Caco-2 (cell line): ENCODE measurements at regions not wholly inside any gene's neighbourhood (a gene's known extent, or its start where the extent isn't known, plus 50 kb on each side); places are given as distances from the start of the nearest gene placed in this dataset.

Source experiments
- BruUV-seq: library from RNA; stranded (reverse); fragments of 400-500 nt; replicated peaks from 2 replicates; lab custom pipeline; 2021; lab: Mats Ljungman, UMichigan
- CTCF ChIA-PET: fragments of 300-600 bp; sonication (Branson Sonifier 250); formaldehyde crosslinking; loops from one replicate; lab custom pipeline; 2022; ENCODE audit warnings: antibody characterized with exemption; lab: Charles Lee
- POLR2A ChIA-PET: fragments of 300-600 bp; sonication (Branson Sonifier 250); formaldehyde crosslinking; loops from one replicate; lab custom pipeline; 2022; ENCODE audit warnings: antibody characterized with exemption; lab: Charles Lee
- DNase-seq, 2 experiments: peaks; one replicate each; pipeline versions ENCODE4 v3.0.0 to v3.0.0-alpha.2; 2020 to 2022
- H3K27me3 ChIP-seq: replicated peaks from 2 replicates; pipeline ENCODE4 v1.6.0; 2011; ENCODE audit warnings: low read length; ENCODE audit not compliant: control insufficient read depth, insufficient read depth
- H3K36me3 ChIP-seq: 2 replicates; pipeline ENCODE4 v1.5.1; 2011; ENCODE audit warnings: low read length; ENCODE audit not compliant: control insufficient read depth, insufficient read depth
- H3K4me1 ChIP-seq: fragments of 250-450 bp; sonication (Bioruptor Pico); 2 replicates; pipeline ENCODE4 v1.5.1; 2020; ENCODE audit warnings: mild to moderate bottlenecking
- H3K4me3 ChIP-seq: 2 replicates; pipeline ENCODE4 v1.5.1; 2011; ENCODE audit warnings: low read depth, mild to moderate bottlenecking, control low read depth, low read length
- H3K9me3 ChIP-seq: fragments of 250-450 bp; sonication (Bioruptor Pico); 2 replicates; pipeline ENCODE4 v1.5.1; 2020; ENCODE audit warnings: mild to moderate bottlenecking, moderate library complexity
- H3K27ac Mint-ChIP-seq: one replicate; pipeline ENCODE4 v1.8.0; 2022; ENCODE audit warnings: mixed read lengths; ENCODE audit not compliant: unreplicated experiment
- H3K27me3 Mint-ChIP-seq: one replicate; pipeline ENCODE4 v1.8.0; 2022; ENCODE audit warnings: mixed read lengths; ENCODE audit not compliant: insufficient read depth, unreplicated experiment
- H3K36me3 Mint-ChIP-seq: one replicate; pipeline ENCODE4 v1.8.0; 2022; ENCODE audit warnings: mild to moderate bottlenecking, mixed read lengths; ENCODE audit not compliant: insufficient read depth, unreplicated experiment
- H3K4me1 Mint-ChIP-seq: one replicate; pipeline ENCODE4 v1.8.0; 2022; ENCODE audit warnings: low read depth, mixed read lengths; ENCODE audit not compliant: unreplicated experiment
- H3K4me3 Mint-ChIP-seq: one replicate; pipeline ENCODE4 v1.8.0; 2022; ENCODE audit warnings: mild to moderate bottlenecking, moderate library complexity, mixed read lengths; ENCODE audit not compliant: unreplicated experiment
- H3K9me3 Mint-ChIP-seq: one replicate; pipeline ENCODE4 v1.8.0; 2022; ENCODE audit warnings: mixed read lengths; ENCODE audit not compliant: unreplicated experiment
- CTCF ChIP-seq, 2 experiments: fragments of 200-600 bp in 1 of 2; IDR thresholded peaks; 1 replicate in 1 of 2; 2 replicates in 1 of 2; pipeline versions ENCODE4 v1.5.1 to v1.8.0; 2011 to 2022; ENCODE audit warnings: antibody characterized with exemption in 1 of 2, control low read depth in 1 of 2, inconsistent platforms in 1 of 2, low read depth in 1 of 2, low read length in 1 of 2, mild to moderate bottlenecking in 1 of 2, moderate library complexity in 1 of 2; ENCODE audit not compliant: insufficient read depth in 1 of 2, severe bottlenecking in 1 of 2, unreplicated experiment in 1 of 2
- intact Hi-C: fragments of 100-400 bp; cut with micrococcal nuclease; formaldehyde crosslinking; loops from one replicate; pipeline ENCODE4 v1.10.0; 2022; ENCODE audit not compliant: unreplicated experiment

- intact Hi-C loops: no loop called here
- no peaks in the 10 kb centered on the region for H3K4me1 Mint-ChIP-seq
- POLR2A ChIA-PET: no interaction called here
Measured at GRCh38 chr18:76131738-76132137, 363.3 kb downstream of the ZNF516 start.

GRCh38 chr18:76130845-76131244 is 364.2 kb downstream of the ZNF516 start:
- Mint-ChIP-seq H3K36me3 (no peaks in the 10 kb centered on the region), H3K27ac (no peak overlapping the region), H3K27me3 (peaks cover 4% of the 10 kb centered on the region), H3K4me1 (no peaks in the 10 kb centered on the region), H3K9me3 (no peaks in the 10 kb centered on the region), H3K4me3 (no peak overlapping the region)
- no peak overlapping the region for H3K4me3 ChIP-seq
- H3K36me3 ChIP-seq: no peaks in the 10 kb centered on the region
- ChIA-PET POLR2A (no interaction called here), CTCF (no interaction called here)
- no peaks in the 10 kb centered on the region for H3K4me1 ChIP-seq
- TF ChIP-seq CTCF (IDR thresholded peaks at IDR 0.05; ENCODE audit: insufficient read depth in 1 of 2, low read depth in 1 of 2, low read length in 1 of 2, severe bottlenecking in 1 of 2, unreplicated experiment in 1 of 2): no peak
- H3K9me3 ChIP-seq: no peaks in the 10 kb centered on the region
- intact Hi-C loops: no loop called here
- BruUV-seq: no TSS peak
- DNase-seq: no peak
- no peaks in the 10 kb centered on the region for H3K27me3 ChIP-seq

More at GRCh38 chr18:76131738-76132137, 363.3 kb downstream of the ZNF516 start:
- H3K9me3 Mint-ChIP-seq: no peaks in the 10 kb centered on the region
- Histone ChIP-seq H3K4me3 (no peak overlapping the region), H3K9me3 (no peaks in the 10 kb centered on the region), H3K4me1 (no peaks in the 10 kb centered on the region), H3K27me3 (no peaks in the 10 kb centered on the region), H3K36me3 (no peaks in the 10 kb centered on the region)
- no peak overlapping the region for H3K27ac Mint-ChIP-seq
- peaks cover 5% of the 10 kb centered on the region for H3K27me3 Mint-ChIP-seq
- CTCF ChIA-PET: no interaction called here
- H3K36me3 Mint-ChIP-seq: no peaks in the 10 kb centered on the region
- no TSS peak for BruUV-seq
- no peak overlapping the region for H3K4me3 Mint-ChIP-seq
- no peak for TF ChIP-seq CTCF (IDR thresholded peaks at IDR 0.05; ENCODE audit: insufficient read depth in 1 of 2, low read depth in 1 of 2, low read length in 1 of 2, severe bottlenecking in 1 of 2, unreplicated experiment in 1 of 2)
- DNase-seq: no peak

DNA sequence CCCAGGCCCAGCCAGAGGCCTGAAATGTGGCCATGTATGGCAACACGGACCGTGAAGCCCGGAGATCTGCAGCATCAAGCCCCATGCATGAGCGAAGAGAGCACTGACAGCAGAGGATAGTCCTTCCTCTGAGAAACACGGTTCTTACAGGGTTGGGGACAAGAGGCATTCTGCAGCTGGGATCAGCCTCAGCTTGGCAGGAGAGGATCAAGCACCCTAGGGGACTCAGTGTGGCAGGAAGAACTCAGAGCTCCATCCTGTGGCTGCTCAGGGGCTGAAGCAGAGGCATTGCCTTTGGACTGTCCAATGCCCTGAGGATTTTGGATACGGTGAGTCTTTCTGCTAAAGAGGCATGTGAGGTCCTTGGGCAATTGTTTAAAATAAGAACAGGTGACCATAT is 368.7 kb downstream of the ZNF516 start:
- POLR2A ChIA-PET: no interaction called here
- no peaks in the 10 kb centered on the region for H3K4me1 Mint-ChIP-seq
- no peak for TF ChIP-seq CTCF (IDR thresholded peaks at IDR 0.05; ENCODE audit: insufficient read depth in 1 of 2, low read depth in 1 of 2, low read length in 1 of 2, severe bottlenecking in 1 of 2, unreplicated experiment in 1 of 2)

More for the DNA sequence above, 368.7 kb downstream of the ZNF516 start:
- Mint-ChIP-seq H3K36me3 (no peaks in the 10 kb centered on the region), H3K4me3 (no peak overlapping the region), H3K9me3 (no peaks in the 10 kb centered on the region), H3K27me3 (peaks cover 3% of the 10 kb centered on the region), H3K27ac (no peak overlapping the region)
- Histone ChIP-seq H3K9me3 (no peaks in the 10 kb centered on the region), H3K27me3 (no peaks in the 10 kb centered on the region), H3K4me1 (no peaks in the 10 kb centered on the region), H3K36me3 (no peaks in the 10 kb centered on the region), H3K4me3 (no peak overlapping the region)
- intact Hi-C loops: no loop called here
- BruUV-seq: no TSS peak
- DNase-seq: no peak
- CTCF ChIA-PET: no interaction called here
